ENCODE measurements at regions not wholly inside any gene's neighbourhood (a gene's known extent, or its start where the extent isn't known, plus 50 kb on each side); places are given as distances from the start of the nearest gene placed in this dataset.

DNA sequence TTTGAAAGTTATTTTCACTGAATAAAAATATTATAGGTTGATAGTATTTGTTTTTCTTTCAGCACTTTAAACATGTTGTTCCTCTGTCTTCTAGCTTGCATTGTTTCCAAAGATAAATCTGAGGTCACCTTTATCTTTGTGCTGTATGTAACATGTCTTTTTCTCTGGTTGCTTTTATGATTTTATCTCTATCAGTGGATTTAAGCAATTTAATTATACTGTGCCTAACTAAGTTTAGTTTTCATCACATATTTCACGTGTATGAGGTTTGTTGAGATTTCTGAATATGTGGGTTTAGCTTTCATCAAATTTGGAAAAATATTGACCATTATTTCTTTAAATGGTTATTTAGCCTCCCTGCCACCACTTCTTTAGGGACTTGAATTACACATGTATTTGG, 214.5 kb downstream of the SNX18 start:
- no peak for ATAC-seq
- H3K36me3 ChIP-seq = no peaks in the 10 kb centered on the region
- TF ChIP-seq POLR2A (IDR thresholded peaks at IDR 0.05) = no peak
- TF ChIP-seq, protein P1, sequence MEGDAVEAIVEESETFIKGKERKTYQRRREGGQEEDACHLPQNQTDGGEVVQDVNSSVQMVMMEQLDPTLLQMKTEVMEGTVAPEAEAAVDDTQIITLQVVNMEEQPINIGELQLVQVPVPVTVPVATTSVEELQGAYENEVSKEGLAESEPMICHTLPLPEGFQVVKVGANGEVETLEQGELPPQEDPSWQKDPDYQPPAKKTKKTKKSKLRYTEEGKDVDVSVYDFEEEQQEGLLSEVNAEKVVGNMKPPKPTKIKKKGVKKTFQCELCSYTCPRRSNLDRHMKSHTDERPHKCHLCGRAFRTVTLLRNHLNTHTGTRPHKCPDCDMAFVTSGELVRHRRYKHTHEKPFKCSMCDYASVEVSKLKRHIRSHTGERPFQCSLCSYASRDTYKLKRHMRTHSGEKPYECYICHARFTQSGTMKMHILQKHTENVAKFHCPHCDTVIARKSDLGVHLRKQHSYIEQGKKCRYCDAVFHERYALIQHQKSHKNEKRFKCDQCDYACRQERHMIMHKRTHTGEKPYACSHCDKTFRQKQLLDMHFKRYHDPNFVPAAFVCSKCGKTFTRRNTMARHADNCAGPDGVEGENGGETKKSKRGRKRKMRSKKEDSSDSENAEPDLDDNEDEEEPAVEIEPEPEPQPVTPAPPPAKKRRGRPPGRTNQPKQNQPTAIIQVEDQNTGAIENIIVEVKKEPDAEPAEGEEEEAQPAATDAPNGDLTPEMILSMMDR (IDR thresholded peaks at IDR 0.05) = no peak
- no peak overlapping the region for H3K27ac ChIP-seq
- no peak for DNase-seq
- no peaks in the 10 kb centered on the region for H3K27me3 ChIP-seq
- H3K9me3 ChIP-seq = no peaks in the 10 kb centered on the region
- intact Hi-C loops (cut with DNase I) = no loop called here
- no peak overlapping the region for H3K4me3 ChIP-seq
- WGBS (ENCODE audit: insufficient coverage, low coverage, low lambda C conversion rate, missing lambda C conversion rate) = 79% methylated on average over 1 of the region's 1 CpG
- H3K4me1 ChIP-seq = no peaks in the 10 kb centered on the region

DNA sequence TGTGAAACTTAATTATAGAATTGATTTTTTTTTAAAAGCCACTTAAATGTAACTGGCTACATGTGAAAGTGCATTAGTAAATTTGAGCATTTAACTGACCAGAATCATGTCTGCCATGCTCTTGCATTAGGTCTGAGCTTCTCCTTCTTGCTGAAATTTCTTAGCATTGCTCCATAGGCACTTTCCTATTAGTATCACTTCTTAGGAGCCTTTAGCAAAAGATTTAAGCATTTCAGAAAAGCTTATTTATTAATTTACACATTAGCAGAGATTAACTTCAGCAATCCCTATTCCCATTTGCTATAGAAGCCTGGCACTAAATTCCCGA, 211.0 kb downstream of the SNX18 start:
- no peak for ATAC-seq
- TF ChIP-seq, protein P1 (IDR thresholded peaks at IDR 0.05) = no peak
- TF ChIP-seq POLR2A (IDR thresholded peaks at IDR 0.05) = no peak
- WGBS (ENCODE audit: insufficient coverage, low coverage, low lambda C conversion rate, missing lambda C conversion rate) = 96% methylated on average over 1 of the region's 1 CpG
- no peaks in the 10 kb centered on the region for H3K9me3 ChIP-seq
- intact Hi-C loops (cut with DNase I) = no loop called here
- H3K4me1 ChIP-seq = no peaks in the 10 kb centered on the region
- no peak overlapping the region for H3K27ac ChIP-seq
- no peak overlapping the region for H3K4me3 ChIP-seq
- H3K36me3 ChIP-seq = no peaks in the 10 kb centered on the region
- no peak for DNase-seq
- no peaks in the 10 kb centered on the region for H3K27me3 ChIP-seq

DNA sequence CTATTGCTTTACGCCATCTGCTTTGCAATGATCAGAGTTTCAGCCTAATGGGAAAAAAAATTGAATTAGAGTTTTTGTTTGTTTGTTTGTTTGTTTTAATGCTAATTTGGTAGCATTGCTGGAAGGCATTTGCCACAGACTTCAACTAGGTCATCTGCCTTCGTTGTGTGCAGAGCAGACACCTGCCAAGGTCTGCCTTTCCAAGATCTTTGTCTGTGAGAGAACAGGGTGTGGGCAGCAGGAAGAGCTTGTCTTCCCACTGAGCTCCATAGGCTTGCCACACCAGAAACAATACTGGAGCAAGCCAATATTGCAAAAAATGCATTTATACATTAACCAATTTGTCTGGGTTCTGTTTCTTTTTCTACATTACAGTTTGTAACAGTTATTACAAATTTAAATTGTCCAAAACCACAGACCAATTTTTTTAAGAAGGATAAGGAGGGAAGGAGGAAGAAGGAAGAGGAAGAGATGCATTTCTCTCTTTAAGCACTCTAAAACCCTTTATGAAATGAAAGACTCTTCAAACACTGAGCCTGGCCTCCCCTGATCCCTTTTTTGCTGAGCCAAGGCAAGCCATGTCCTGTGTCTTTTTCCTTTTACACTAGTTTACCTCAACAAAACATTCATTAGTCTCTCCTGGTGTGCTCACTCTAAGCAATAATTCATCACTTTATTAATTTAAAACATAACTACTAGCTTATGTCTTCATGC, 210.5 kb downstream of the SNX18 start:
- H3K36me3 ChIP-seq = no peaks in the 10 kb centered on the region
- ATAC-seq (no peak), DNase-seq (no peak)
- intact Hi-C loops (cut with DNase I) = no loop called here
- H3K27ac ChIP-seq = no peak overlapping the region
- H3K4me1 ChIP-seq = no peaks in the 10 kb centered on the region
- no peaks in the 10 kb centered on the region for H3K9me3 ChIP-seq
- no peak overlapping the region for H3K4me3 ChIP-seq
- no peaks in the 10 kb centered on the region for H3K27me3 ChIP-seq
- 65% methylated on average over 2 of the region's 2 CpGs for WGBS (ENCODE audit: insufficient coverage, low coverage, low lambda C conversion rate, missing lambda C conversion rate)
- TF ChIP-seq, protein P1 (IDR thresholded peaks at IDR 0.05) = no peak
- TF ChIP-seq POLR2A (IDR thresholded peaks at IDR 0.05) = no peak

DNA sequence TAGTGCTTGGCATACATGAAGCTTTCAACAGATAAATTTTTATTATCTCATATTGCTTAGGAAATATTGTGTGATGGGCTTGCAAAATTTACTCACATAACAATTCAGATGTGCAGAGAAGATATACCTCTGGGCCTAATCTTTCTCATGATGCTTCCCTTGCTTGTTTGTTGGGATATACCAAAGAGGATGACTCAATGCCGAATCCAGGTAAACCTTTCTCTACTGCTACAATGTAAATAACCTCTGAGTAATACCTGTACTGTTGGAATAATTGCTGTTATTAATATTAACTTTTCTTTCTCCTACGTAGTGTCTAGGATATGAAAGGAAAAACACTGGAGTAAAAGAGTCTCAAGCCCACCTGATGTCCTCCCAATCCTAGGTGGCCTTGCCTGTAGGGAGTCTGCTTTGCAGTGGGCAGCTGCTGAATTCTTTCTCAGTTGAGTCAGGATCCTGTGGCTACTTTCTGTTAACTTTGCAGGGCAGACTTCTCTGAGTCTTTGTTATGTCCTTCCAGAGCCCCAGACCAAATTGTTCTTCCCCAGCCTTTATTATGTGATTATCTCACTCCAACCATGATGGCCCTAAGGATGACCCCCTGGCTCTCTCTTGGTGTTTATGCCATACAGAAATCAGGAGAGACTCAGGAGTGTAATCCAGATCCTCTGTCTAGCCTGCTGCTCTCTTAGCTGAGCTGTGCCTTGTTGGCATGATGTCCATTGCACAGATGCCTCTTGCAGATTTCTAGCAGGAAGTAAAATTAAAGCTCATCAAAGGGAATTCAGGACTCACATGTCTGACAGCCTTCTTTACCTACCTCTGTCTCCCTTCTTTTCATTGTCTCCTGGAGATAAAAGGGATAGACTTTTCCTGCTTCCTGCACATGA, 208.1 kb downstream of the SNX18 start:
- no peaks in the 10 kb centered on the region for H3K9me3 ChIP-seq
- no peak for ATAC-seq
- H3K36me3 ChIP-seq = no peaks in the 10 kb centered on the region
- no peak overlapping the region for H3K27ac ChIP-seq
- DNase-seq = no peak
- 31% methylated on average over 2 of the region's 2 CpGs for WGBS (ENCODE audit: insufficient coverage, low coverage, low lambda C conversion rate, missing lambda C conversion rate)
- H3K4me3 ChIP-seq = no peak overlapping the region
- intact Hi-C loops (cut with DNase I) = no loop called here
- TF ChIP-seq, protein P1 (IDR thresholded peaks at IDR 0.05) = no peak
- no peak for TF ChIP-seq POLR2A (IDR thresholded peaks at IDR 0.05)
- no peaks in the 10 kb centered on the region for H3K4me1 ChIP-seq
- no peaks in the 10 kb centered on the region for H3K27me3 ChIP-seq

Data from right lobe of liver (tissue), 6 donors.